ENCODE measurements at regions not wholly inside any gene's neighbourhood (a gene's known extent, or its start where the extent isn't known, plus 50 kb on each side); places are given as distances from the start of the nearest gene placed in this dataset.

- TF ChIP-seq, protein P1, sequence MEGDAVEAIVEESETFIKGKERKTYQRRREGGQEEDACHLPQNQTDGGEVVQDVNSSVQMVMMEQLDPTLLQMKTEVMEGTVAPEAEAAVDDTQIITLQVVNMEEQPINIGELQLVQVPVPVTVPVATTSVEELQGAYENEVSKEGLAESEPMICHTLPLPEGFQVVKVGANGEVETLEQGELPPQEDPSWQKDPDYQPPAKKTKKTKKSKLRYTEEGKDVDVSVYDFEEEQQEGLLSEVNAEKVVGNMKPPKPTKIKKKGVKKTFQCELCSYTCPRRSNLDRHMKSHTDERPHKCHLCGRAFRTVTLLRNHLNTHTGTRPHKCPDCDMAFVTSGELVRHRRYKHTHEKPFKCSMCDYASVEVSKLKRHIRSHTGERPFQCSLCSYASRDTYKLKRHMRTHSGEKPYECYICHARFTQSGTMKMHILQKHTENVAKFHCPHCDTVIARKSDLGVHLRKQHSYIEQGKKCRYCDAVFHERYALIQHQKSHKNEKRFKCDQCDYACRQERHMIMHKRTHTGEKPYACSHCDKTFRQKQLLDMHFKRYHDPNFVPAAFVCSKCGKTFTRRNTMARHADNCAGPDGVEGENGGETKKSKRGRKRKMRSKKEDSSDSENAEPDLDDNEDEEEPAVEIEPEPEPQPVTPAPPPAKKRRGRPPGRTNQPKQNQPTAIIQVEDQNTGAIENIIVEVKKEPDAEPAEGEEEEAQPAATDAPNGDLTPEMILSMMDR (conservative IDR thresholded peaks at IDR 0.05; ENCODE audit: low read length) = no peak
- no peak for TF ChIP-seq EZH2phosphoT487 (IDR thresholded peaks at IDR 0.05; ENCODE audit: borderline replicate concordance, low read depth, low read length)
Measured at GRCh38 chr1:189530162-189530561, 947.5 kb downstream of the BRINP3 start.

Measured in OCI-LY7 (cell line).